WTC11 (cell line): ENCODE measurements at regions not wholly inside any gene's neighbourhood (a gene's known extent, or its start where the extent isn't known, plus 50 kb on each side); places are given as distances from the start of the nearest gene placed in this dataset.

Source experiments
- HMGXB4 ChIP-seq: sonication (generic); formaldehyde crosslinking; IDR thresholded peaks from 2 replicates; pipeline ENCODE4 v1.8.1; 2023; ENCODE audit warnings: mild to moderate bottlenecking, moderate library complexity, missing genetic modification reagents
- MLX ChIP-seq: sonication (generic); formaldehyde crosslinking; IDR thresholded peaks from 2 replicates; pipeline ENCODE4 v1.8.1; 2023; ENCODE audit warnings: mild to moderate bottlenecking, missing genetic modification reagents, moderate library complexity
- OVOL2 ChIP-seq: fragments of 250-450 bp; sonication (Bioruptor Pico); IDR thresholded peaks from 2 replicates; pipeline ENCODE4 v1.9.0; 2021; ENCODE audit warnings: mild to moderate bottlenecking, borderline replicate concordance
- SMAD3 ChIP-seq: sonication (generic); formaldehyde crosslinking; IDR thresholded peaks from 2 replicates; pipeline ENCODE4 v1.8.0; 2022; ENCODE audit warnings: missing genetic modification reagents, mild to moderate bottlenecking, borderline replicate concordance
- TF ChIP-seq, protein P1 (sequence below): sonication (generic); formaldehyde crosslinking; IDR thresholded peaks from 2 replicates; pipeline ENCODE4 v1.8.0; 2022; ENCODE audit warnings: mild to moderate bottlenecking, missing genetic modification reagents
- TF ChIP-seq, protein P2 (sequence below): fragments of 200-600 bp; IDR thresholded peaks from 2 replicates; pipeline ENCODE4 v1.8.0; 2022; ENCODE audit warnings: antibody characterized with exemption

DNA sequence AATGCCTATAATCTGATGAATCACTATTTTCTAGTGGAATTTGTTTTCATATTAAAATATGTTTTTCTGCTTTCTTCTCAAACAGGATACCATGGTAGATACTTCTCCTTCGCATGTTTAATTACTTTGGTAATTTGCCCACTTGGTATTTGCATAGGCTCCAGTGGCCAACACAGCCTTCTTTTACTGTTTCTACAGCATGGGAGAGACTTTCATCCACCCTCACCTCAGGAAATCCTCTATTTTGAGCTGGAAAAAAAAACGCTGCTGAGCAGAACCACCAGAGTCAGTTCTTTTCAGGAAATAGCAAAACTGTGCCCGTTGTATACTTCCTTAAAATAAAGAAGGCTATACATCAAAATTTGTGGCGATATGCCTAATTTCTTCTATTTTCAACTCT lies 213.3 kb downstream of the MDFIC start:
- TF ChIP-seq OVOL2 (CRISPR knock-in tag) (no peak), SMAD3 (CRISPR knock-in tag) (no peak), MLX (CRISPR knock-in tag) (no peak), HMGXB4 (no peak)
- TF ChIP-seq, protein P1, sequence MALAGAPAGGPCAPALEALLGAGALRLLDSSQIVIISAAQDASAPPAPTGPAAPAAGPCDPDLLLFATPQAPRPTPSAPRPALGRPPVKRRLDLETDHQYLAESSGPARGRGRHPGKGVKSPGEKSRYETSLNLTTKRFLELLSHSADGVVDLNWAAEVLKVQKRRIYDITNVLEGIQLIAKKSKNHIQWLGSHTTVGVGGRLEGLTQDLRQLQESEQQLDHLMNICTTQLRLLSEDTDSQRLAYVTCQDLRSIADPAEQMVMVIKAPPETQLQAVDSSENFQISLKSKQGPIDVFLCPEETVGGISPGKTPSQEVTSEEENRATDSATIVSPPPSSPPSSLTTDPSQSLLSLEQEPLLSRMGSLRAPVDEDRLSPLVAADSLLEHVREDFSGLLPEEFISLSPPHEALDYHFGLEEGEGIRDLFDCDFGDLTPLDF (CRISPR knock-in tag), result no peak
- TF ChIP-seq, protein P2, sequence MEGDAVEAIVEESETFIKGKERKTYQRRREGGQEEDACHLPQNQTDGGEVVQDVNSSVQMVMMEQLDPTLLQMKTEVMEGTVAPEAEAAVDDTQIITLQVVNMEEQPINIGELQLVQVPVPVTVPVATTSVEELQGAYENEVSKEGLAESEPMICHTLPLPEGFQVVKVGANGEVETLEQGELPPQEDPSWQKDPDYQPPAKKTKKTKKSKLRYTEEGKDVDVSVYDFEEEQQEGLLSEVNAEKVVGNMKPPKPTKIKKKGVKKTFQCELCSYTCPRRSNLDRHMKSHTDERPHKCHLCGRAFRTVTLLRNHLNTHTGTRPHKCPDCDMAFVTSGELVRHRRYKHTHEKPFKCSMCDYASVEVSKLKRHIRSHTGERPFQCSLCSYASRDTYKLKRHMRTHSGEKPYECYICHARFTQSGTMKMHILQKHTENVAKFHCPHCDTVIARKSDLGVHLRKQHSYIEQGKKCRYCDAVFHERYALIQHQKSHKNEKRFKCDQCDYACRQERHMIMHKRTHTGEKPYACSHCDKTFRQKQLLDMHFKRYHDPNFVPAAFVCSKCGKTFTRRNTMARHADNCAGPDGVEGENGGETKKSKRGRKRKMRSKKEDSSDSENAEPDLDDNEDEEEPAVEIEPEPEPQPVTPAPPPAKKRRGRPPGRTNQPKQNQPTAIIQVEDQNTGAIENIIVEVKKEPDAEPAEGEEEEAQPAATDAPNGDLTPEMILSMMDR, result no peak
